Lung (tissue), 11 donors: ENCODE measurements at regions not wholly inside any gene's neighbourhood (a gene's known extent, or its start where the extent isn't known, plus 50 kb on each side); places are given as distances from the start of the nearest gene placed in this dataset.

ENCODE experiments used
- ATAC-seq: fragments of 200-7000 bp; cut with Tn5 transposase; one replicate; pipeline ENCODE4 v1.9.1; 2020; ENCODE audit warnings: moderate number of reproducible peaks; ENCODE audit not compliant: insufficient read depth, low FRiP score
- DNase-seq, 3 donors: peaks; one replicate each; pipeline ENCODE4 v3.0.0-alpha.2; 2013 to 2017
- H3K27ac ChIP-seq, 2 donors: one replicate each; pipeline ENCODE4 v1.5.1; 2013; ENCODE audit warnings: mild to moderate bottlenecking in 2 of 2, moderate library complexity in 2 of 2, control low read depth in 1 of 2, inconsistent platforms in 1 of 2, low read depth in 1 of 2, low read length in 1 of 2
- H3K27me3 ChIP-seq, 3 donors: one replicate each; pipeline ENCODE4 v1.5.1; 2013; ENCODE audit warnings: low read length in 2 of 3; ENCODE audit not compliant: control insufficient read depth in 3 of 3, insufficient read depth in 3 of 3
- H3K36me3 ChIP-seq, 4 donors: one replicate each; pipeline ENCODE4 v1.5.1; 2013; ENCODE audit warnings: low read length in 4 of 4, mild to moderate bottlenecking in 1 of 4, moderate library complexity in 1 of 4; ENCODE audit not compliant: control insufficient read depth in 4 of 4, insufficient read depth in 4 of 4
- H3K4me1 ChIP-seq, 5 donors: one replicate each; pipeline ENCODE4 v1.5.1; 2013; ENCODE audit warnings: low read length in 5 of 5, mild to moderate bottlenecking in 2 of 5, moderate library complexity in 1 of 5; ENCODE audit not compliant: control insufficient read depth in 5 of 5, insufficient read depth in 5 of 5
- H3K4me3 ChIP-seq: one replicate; pipeline ENCODE4 v1.5.1; 2013; ENCODE audit warnings: mild to moderate bottlenecking, control low read depth, moderate library complexity
- H3K9ac ChIP-seq, 2 donors: one replicate each; pipeline ENCODE4 v1.5.1; 2013; ENCODE audit warnings: low read length in 2 of 2, control low read depth in 1 of 2; ENCODE audit not compliant: insufficient read depth in 1 of 2
- H3K9me3 ChIP-seq, 4 donors: one replicate each; pipeline ENCODE4 v1.5.1; 2013; ENCODE audit warnings: low read length in 3 of 4, mild to moderate bottlenecking in 1 of 4, moderate library complexity in 1 of 4; ENCODE audit not compliant: control insufficient read depth in 4 of 4, insufficient read depth in 3 of 4
- WGBS, 2 donors: extraction: QIAGEN DNeasy Blood & Tissue Kit; methylation state at CpG; one replicate each; pipeline ENCODE4 v1.1.7; 2013; 5-methylcytosine and 5-hydroxymethylcytosine counted together
- TF ChIP-seq, protein P1 (sequence below): IDR thresholded peaks from 2 replicates; pipeline ENCODE4 v1.5.1; 2012; ENCODE audit warnings: mild to moderate bottlenecking; ENCODE audit errors: control extremely low read depth, extremely low read depth
- donor health status: control.
- donor health status: control.
- donor health status: Bipolar disorder and iron deficiency.
- donor health status: healthy.
- donor health status: DM: yes; HTN: yes; CAD: no.

GRCh38 chr4:107468812-107469211 is 251.2 kb downstream of the PAPSS1 start:
- Histone ChIP-seq H3K4me1 (no peaks in the 10 kb centered on the region), H3K36me3 (no peaks in the 10 kb centered on the region), H3K9ac (no peak overlapping the region), H3K27me3 (no peaks in the 10 kb centered on the region), H3K27ac (no peak overlapping the region), H3K9me3 (peaks cover 0 to 1% (median 0%) of the 10 kb centered on the region in 4 donors), H3K4me3 (no peak overlapping the region)
- TF ChIP-seq, protein P1, sequence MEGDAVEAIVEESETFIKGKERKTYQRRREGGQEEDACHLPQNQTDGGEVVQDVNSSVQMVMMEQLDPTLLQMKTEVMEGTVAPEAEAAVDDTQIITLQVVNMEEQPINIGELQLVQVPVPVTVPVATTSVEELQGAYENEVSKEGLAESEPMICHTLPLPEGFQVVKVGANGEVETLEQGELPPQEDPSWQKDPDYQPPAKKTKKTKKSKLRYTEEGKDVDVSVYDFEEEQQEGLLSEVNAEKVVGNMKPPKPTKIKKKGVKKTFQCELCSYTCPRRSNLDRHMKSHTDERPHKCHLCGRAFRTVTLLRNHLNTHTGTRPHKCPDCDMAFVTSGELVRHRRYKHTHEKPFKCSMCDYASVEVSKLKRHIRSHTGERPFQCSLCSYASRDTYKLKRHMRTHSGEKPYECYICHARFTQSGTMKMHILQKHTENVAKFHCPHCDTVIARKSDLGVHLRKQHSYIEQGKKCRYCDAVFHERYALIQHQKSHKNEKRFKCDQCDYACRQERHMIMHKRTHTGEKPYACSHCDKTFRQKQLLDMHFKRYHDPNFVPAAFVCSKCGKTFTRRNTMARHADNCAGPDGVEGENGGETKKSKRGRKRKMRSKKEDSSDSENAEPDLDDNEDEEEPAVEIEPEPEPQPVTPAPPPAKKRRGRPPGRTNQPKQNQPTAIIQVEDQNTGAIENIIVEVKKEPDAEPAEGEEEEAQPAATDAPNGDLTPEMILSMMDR = no peak
- DNase-seq (no peak), ATAC-seq (peak; percentile 55)
- WGBS, 2 donors = 40 to 84% methylated on average over 3 of the region's 3 CpGs

DNA sequence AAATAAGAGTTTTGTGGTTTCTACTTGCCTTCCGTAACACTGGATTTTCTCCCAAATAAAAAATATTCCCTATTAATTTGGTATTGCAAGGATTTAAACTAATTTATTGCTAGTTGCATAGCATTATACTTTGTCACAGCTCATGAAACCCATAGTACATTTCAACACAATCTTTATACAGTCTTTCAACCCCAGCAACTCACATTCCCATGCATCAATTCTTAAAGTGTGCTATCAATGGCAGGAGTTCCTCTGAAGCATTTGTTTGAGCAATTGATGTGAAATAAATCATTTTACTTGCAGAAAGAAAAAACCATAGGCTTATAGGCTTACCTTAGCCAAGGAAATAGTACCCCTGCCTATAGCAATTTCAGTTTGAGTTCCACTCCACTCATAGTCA is 251.9 kb downstream of the PAPSS1 start:
- WGBS, 2 donors = 97 to 98% methylated on average over 1 of the region's 1 CpG
- no peak overlapping the region for H3K4me3 ChIP-seq
- no peaks in the 10 kb centered on the region for H3K4me1 ChIP-seq
- TF ChIP-seq, protein P1 = no peak
- ATAC-seq (no peak), DNase-seq (no peak)
- peaks cover 0 to 1% (median 0%) of the 10 kb centered on the region in 4 donors for H3K9me3 ChIP-seq
- no peaks in the 10 kb centered on the region for H3K27me3 ChIP-seq
- H3K9ac ChIP-seq = no peak overlapping the region
- no peaks in the 10 kb centered on the region for H3K36me3 ChIP-seq
- no peak overlapping the region for H3K27ac ChIP-seq

DNA sequence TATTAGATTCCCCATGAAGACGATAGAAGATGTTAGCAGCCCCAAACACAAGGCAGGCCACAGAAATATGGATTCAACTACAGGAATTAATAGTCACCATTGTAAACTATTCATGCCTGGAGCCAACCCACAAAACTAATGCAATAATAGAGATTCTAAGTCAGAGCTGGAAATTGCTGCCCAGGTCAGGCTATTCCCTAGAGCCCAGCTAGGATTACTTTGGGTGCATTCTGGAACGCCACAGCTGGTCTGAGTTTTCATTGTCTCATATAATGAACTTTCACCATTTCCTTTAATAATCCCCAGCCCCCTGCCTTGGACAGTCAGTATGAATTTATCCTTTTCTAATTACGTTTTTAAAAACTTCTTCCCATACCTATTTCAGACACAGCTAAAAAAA is 252.6 kb downstream of the PAPSS1 start:
- Histone ChIP-seq H3K4me3 (no peak overlapping the region), H3K9ac (no peak overlapping the region), H3K27me3 (no peaks in the 10 kb centered on the region), H3K4me1 (no peaks in the 10 kb centered on the region), H3K9me3 (peaks cover 0 to 1% (median 0%) of the 10 kb centered on the region in 4 donors), H3K36me3 (no peaks in the 10 kb centered on the region), H3K27ac (no peak overlapping the region)
- no peak for ATAC-seq
- TF ChIP-seq, protein P1 = no peak
- WGBS, 2 donors = 79 to 88% methylated on average over 3 of the region's 3 CpGs
- no peak for DNase-seq

- DNase-seq (no peak), ATAC-seq (no peak)
- Histone ChIP-seq H3K9ac (no peak overlapping the region), H3K36me3 (no peaks in the 10 kb centered on the region), H3K4me1 (peaks cover 0 to 9% (median 0%) of the 10 kb centered on the region in 5 donors), H3K27ac (no peak overlapping the region), H3K4me3 (no peak overlapping the region), H3K27me3 (no peaks in the 10 kb centered on the region), H3K9me3 (no peaks in the 10 kb centered on the region)
- 86 to 87% methylated on average over 2 of the region's 2 CpGs for WGBS, 2 donors
- TF ChIP-seq, protein P1 = no peak
Measured at GRCh38 chr4:107458194-107458593, 261.8 kb downstream of the PAPSS1 start.
